Left kidney (tissue), 1 donor: ENCODE measurements at regions not wholly inside any gene's neighbourhood (a gene's known extent, or its start where the extent isn't known, plus 50 kb on each side); places are given as distances from the start of the nearest gene placed in this dataset.

ENCODE experiments used
- DNase-seq: peaks from one replicate; pipeline ENCODE4 v3.0.0-alpha.2; 2013

GRCh38 chr9:84129529-84129928 is 148.9 kb downstream of the RMI1 start:
- no peak for DNase-seq

GRCh38 chr9:84136119-84136868 is 155.7 kb downstream of the RMI1 start:
- no peak for DNase-seq

- DNase-seq = no peak
These were observed 157.4 kb downstream of the RMI1 start for GRCh38 chr9:84137968-84138367.

- DNase-seq = no peak
These were observed 157.9 kb downstream of the RMI1 start for GRCh38 chr9:84138541-84138940.

- DNase-seq = no peak
These were observed 158.9 kb downstream of the RMI1 start for GRCh38 chr9:84139296-84140070.

- DNase-seq = peak; percentile 38
These were observed 160.0 kb downstream of the RMI1 start for GRCh38 chr9:84140535-84141101.

- no peak for DNase-seq
These were observed 161.3 kb downstream of the RMI1 start for GRCh38 chr9:84141741-84142370.

- DNase-seq = no peak
These were observed 164.4 kb downstream of the RMI1 start for GRCh38 chr9:84145031-84145430.

- no peak for DNase-seq
These were observed 165.2 kb downstream of the RMI1 start for GRCh38 chr9:84145780-84146179.

GRCh38 chr9:84146893-84147710 is 166.5 kb downstream of the RMI1 start:
- no peak for DNase-seq

- no peak for DNase-seq
These were observed 170.6 kb downstream of the RMI1 start for GRCh38 chr9:84151236-84151635.

- no peak for DNase-seq
These were observed 171.0 kb downstream of the RMI1 start for GRCh38 chr9:84151640-84152039.

GRCh38 chr9:84152204-84152603 is 171.6 kb downstream of the RMI1 start:
- DNase-seq = no peak

- DNase-seq = no peak
These were observed 173.3 kb downstream of the RMI1 start for GRCh38 chr9:84153885-84154284.

GRCh38 chr9:84154320-84154719 is 173.7 kb downstream of the RMI1 start:
- no peak for DNase-seq

GRCh38 chr9:84163052-84163650 is 177.4 kb downstream of the SLC28A3 start:
- DNase-seq = no peak

- no peak for DNase-seq
These were observed 173.7 kb downstream of the SLC28A3 start for GRCh38 chr9:84166891-84167290.

- DNase-seq = no peak
These were observed 171.3 kb downstream of the SLC28A3 start for GRCh38 chr9:84169240-84169639.

- DNase-seq = no peak
These were observed 169.9 kb downstream of the SLC28A3 start for GRCh38 chr9:84170521-84171141.

- DNase-seq = no peak
These were observed 166.6 kb downstream of the SLC28A3 start for GRCh38 chr9:84173961-84174360.

- no peak for DNase-seq
These were observed 166.1 kb downstream of the SLC28A3 start for GRCh38 chr9:84174486-84174885.
